Forelimb muscle (tissue), 1 donor: ENCODE measurements at regions not wholly inside any gene's neighbourhood (a gene's known extent, or its start where the extent isn't known, plus 50 kb on each side); places are given as distances from the start of the nearest gene placed in this dataset.
A peak's percentile ranks its signal among the peaks of the same experiment; 100 is the strongest.
"Not testable (repeated sequence)": the region's sequence is repeated elsewhere in the genome, so short reads cannot be mapped to it uniquely, and the experiment has no call there.

Experiments
- DNase-seq: peaks from one replicate; pipeline ENCODE4 v3.0.0-alpha.2; 2013; ENCODE audit warnings: low read depth

DNA sequence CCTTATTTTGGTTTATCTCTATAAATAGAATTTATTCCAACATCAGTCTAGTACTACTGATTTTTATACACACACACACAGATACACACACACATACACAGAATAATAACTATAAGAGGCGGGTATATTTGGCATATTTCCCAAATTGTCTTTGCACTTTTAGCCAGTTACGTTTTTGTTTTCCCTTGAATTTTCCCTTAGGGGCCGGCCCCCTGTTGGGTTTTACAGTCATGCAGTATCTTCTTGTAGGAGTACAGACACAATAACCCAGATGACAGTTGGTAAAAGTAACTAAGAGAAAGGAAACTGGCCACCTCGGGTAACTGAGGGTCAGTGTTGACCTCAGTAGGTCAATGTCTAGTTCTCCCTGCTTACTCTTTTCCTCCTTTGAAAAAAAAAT lies 50.9 kb downstream of the DISP1 start:
- DNase-seq = no peak

- no peak for DNase-seq
Measured at GRCh38 chr1:222867316-222867715, 52.5 kb downstream of the DISP1 start.

- no peak for DNase-seq
Measured at GRCh38 chr1:222876182-222876581, 61.3 kb downstream of the DISP1 start.

GRCh38 chr1:222877854-222878253 lies 63.0 kb downstream of the DISP1 start:
- DNase-seq = no peak

DNA sequence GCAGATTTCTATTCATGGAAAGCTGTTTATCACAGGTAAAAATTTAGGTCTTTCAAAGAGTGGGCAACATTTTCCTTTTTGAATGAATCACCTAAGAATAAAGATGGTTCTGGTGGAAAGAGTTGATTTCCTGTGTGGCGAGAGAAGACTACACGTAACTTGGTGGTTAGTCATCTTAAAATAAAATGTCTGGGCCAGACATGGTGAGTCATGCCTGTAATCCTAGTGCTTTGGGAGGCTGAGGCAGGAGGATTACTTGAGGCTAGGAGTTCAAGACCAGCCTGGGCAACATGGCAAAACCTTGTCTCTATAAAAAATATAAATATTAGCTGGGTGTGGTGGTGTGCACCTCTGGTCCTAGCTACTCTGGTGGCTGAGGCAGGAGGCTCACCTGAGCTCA lies 65.7 kb downstream of the DISP1 start:
- no peak for DNase-seq

GRCh38 chr1:222886194-222886854 lies 71.5 kb downstream of the DISP1 start:
- DNase-seq = no peak

GRCh38 chr1:222886878-222887351 lies 72.1 kb downstream of the DISP1 start:
- no peak for DNase-seq

- no peak for DNase-seq
Measured at GRCh38 chr1:222889440-222889839, 74.6 kb downstream of the DISP1 start.

GRCh38 chr1:222890716-222891115 lies 75.9 kb downstream of the DISP1 start:
- no peak for DNase-seq

GRCh38 chr1:222891578-222891977 lies 76.7 kb downstream of the DISP1 start:
- no peak for DNase-seq

GRCh38 chr1:222892137-222892769 lies 77.4 kb downstream of the DISP1 start:
- no peak for DNase-seq

GRCh38 chr1:222893255-222893654 lies 78.4 kb downstream of the DISP1 start:
- DNase-seq = no peak

GRCh38 chr1:222894331-222894730 lies 79.5 kb downstream of the DISP1 start:
- DNase-seq = no peak

- no peak for DNase-seq
Measured at GRCh38 chr1:222896630-222897526, 82.0 kb downstream of the DISP1 start.

GRCh38 chr1:222897527-222898190 lies 82.8 kb downstream of the DISP1 start:
- peak; percentile 39 for DNase-seq

GRCh38 chr1:222898191-222898527 lies 83.3 kb downstream of the DISP1 start:
- DNase-seq = no peak

GRCh38 chr1:222899471-222899870 lies 84.6 kb downstream of the DISP1 start:
- no peak for DNase-seq

- DNase-seq = no peak
Measured at GRCh38 chr1:222904451-222904850, 89.6 kb downstream of the DISP1 start.

- no peak for DNase-seq
Measured at GRCh38 chr1:222905151-222905550, 90.3 kb downstream of the DISP1 start.

DNA sequence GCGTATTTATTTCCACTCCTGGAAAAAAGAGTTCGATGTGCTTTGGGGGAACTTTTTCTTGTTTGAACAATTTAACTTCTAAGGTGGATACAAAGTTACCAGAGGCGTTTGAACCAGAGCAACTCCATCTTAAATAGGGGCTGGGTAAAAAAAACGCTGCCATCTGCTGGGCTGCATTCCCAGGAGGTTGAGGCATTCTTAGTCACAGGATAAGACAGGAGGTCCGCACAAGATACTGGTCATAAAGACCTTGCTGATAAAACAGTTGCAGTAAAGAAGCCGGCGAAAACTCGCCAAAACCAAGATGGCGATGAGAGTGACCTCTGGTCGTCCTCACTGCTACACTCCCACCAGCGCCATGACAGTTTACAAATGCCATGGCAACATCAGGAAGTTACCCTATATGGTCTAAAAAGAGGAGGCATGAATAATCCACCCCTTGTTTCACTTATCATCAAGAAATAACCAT lies 91.5 kb downstream of the DISP1 start:
- DNase-seq = not testable (repeated sequence)

DNA sequence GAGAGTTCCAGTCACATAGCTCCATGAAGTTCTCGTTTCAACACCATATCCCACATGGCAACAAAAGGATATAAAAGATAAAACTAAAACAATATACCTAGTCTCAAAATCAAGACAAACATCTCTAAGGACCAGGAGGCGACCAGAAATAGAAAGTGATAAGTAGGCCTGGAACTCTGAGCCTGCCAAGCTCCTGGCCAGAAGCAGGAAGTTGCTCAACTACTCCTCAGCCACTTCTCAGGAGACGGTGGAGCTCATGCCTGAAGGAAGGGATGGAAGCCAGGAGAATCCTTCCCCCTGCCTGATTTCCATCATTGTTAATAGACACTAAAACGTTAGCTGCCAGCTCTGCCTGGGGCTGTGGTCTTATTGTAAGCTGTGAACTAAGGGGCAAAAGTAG lies 94.7 kb downstream of the DISP1 start:
- no peak for DNase-seq

DNA sequence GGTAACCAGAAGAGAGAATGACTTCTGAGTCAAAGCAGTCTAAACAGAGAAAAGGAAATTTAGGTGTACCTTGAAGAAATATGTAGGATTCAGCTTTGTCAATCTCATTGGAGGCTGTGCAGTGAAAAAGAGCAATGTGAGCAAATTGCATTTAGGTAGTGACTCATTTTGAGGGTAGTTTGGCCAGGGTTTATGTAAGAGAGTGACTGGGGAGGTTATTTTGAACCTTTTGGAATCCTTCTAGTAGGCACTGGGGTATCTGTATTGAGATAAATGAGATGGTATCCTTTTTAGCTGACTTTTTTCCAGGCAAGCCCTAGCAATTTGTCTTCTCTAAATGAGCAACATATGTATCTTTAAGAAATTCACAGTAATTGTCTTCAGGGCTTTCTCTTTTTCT lies 95.9 kb downstream of the DISP1 start:
- DNase-seq = no peak
